ENCODE measurements at regions not wholly inside any gene's neighbourhood (a gene's known extent, or its start where the extent isn't known, plus 50 kb on each side); places are given as distances from the start of the nearest gene placed in this dataset.

DNA sequence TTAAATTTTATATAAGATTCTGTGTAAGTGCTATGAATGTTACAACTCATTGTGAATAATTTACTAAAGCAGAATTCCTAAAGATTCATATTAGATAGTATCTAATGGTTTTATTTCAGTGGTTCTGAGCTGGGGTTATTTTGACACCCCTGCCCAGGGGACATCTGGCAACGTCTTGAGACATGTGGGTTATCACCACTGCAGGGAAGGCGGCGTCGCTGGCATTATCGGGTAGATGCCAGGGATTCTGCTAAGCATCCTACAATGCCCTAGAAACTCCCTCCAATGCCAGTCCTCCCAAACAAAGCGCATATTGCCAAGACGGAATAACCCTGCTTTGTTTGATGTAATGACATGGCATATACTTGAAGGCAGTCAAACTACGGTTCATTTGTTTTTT is 372.3 kb upstream of the ZFHX3 start:
- TF ChIP-seq CTCF (IDR thresholded peaks at IDR 0.05) (no peak), POLR2A (IDR thresholded peaks at IDR 0.05) (no peak), EP300 (IDR thresholded peaks at IDR 0.05) (no peak), POLR2AphosphoS5 (IDR thresholded peaks at IDR 0.05) (no peak)

Measured in suprapubic skin (tissue), 4 donors.